Colonic mucosa (tissue), 4 donors: ENCODE measurements at regions not wholly inside any gene's neighbourhood (a gene's known extent, or its start where the extent isn't known, plus 50 kb on each side); places are given as distances from the start of the nearest gene placed in this dataset.

Experiments
- DNase-seq: peaks from one replicate; pipeline ENCODE4 v3.0.0-alpha.2; 2020
- H3K27ac ChIP-seq: fragments of 200-600 bp; one replicate; pipeline ENCODE4 v1.8.0; 2021
- H3K27me3 ChIP-seq: fragments of 200-600 bp; one replicate; pipeline ENCODE4 v1.8.0; 2021
- H3K36me3 ChIP-seq: fragments of 200-600 bp; one replicate; pipeline ENCODE4 v1.8.0; 2021
- H3K4me1 ChIP-seq: fragments of 200-600 bp; one replicate; pipeline ENCODE4 v1.8.0; 2021; ENCODE audit warnings: mild to moderate bottlenecking
- H3K4me3 ChIP-seq: fragments of 200-600 bp; one replicate; pipeline ENCODE4 v1.8.0; 2021
- H3K9ac ChIP-seq, 2 donors: one replicate each; pipeline ENCODE4 v1.7.0; 2013; ENCODE audit warnings: control low read depth in 2 of 2, low read depth in 2 of 2, low read length in 2 of 2
- H3K9me3 ChIP-seq: fragments of 200-600 bp; one replicate; pipeline ENCODE4 v1.8.0; 2021
- CTCF ChIP-seq: fragments of 200-600 bp; IDR thresholded peaks from one replicate; pipeline ENCODE4 v1.8.0; 2022; ENCODE audit warnings: antibody characterized with exemption, mild to moderate bottlenecking
- intact Hi-C: fragments of 100-400 bp; cut with DNase I; formaldehyde crosslinking; loops from one replicate; pipeline ENCODE4 v1.14.1; 2022
- donor health status: healthy.
- donor health status: DM: no; HTN: no; CAD: no.
- donor health status: DM: no; HTN: no; CAD: no.

- DNase-seq: no peak
- intact Hi-C loops: no loop called here
- Histone ChIP-seq H3K27me3 (no peaks in the 10 kb centered on the region), H3K4me3 (no peak overlapping the region), H3K9me3 (no peaks in the 10 kb centered on the region), H3K36me3 (no peaks in the 10 kb centered on the region), H3K27ac (no peak overlapping the region), H3K9ac (no peak overlapping the region), H3K4me1 (no peaks in the 10 kb centered on the region)
- TF ChIP-seq CTCF: no peak
Observed at GRCh38 chr1:182128502-182128901, 67.0 kb upstream of the ZNF648 start.

DNA sequence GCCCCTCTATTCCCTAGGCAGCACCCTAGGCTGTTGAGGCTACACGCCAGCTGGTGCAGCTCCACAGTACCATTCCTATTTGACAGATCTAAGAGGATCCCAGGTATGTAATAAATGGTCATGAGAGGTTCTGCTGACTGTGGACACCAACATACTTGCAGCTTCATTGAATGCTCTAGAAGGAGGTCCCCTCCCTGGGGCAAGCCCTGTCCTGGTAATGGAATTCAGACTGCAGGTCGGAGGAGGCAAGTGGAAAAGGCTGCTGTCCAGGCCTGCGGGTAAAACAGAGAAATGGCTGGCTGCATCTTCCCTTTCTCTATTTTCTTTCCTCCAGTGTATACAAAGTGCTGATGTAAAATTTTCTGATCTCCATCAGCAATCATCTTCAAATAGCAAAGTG, 66.1 kb upstream of the ZNF648 start:
- H3K9ac ChIP-seq: no peak overlapping the region
- intact Hi-C loops: no loop called here
- DNase-seq: no peak
- no peak for TF ChIP-seq CTCF
- no peak overlapping the region for H3K4me3 ChIP-seq
- H3K4me1 ChIP-seq: no peaks in the 10 kb centered on the region
- no peaks in the 10 kb centered on the region for H3K9me3 ChIP-seq
- no peaks in the 10 kb centered on the region for H3K36me3 ChIP-seq
- H3K27me3 ChIP-seq: no peaks in the 10 kb centered on the region
- H3K27ac ChIP-seq: no peak overlapping the region

- no peak for DNase-seq
- Histone ChIP-seq H3K4me3 (no peak overlapping the region), H3K27ac (no peak overlapping the region), H3K9me3 (no peaks in the 10 kb centered on the region), H3K27me3 (no peaks in the 10 kb centered on the region), H3K9ac (no peak overlapping the region), H3K36me3 (no peaks in the 10 kb centered on the region), H3K4me1 (no peaks in the 10 kb centered on the region)
- intact Hi-C loops: no loop called here
- TF ChIP-seq CTCF: no peak
Observed at GRCh38 chr1:182126272-182126800, 64.8 kb upstream of the ZNF648 start.

DNA sequence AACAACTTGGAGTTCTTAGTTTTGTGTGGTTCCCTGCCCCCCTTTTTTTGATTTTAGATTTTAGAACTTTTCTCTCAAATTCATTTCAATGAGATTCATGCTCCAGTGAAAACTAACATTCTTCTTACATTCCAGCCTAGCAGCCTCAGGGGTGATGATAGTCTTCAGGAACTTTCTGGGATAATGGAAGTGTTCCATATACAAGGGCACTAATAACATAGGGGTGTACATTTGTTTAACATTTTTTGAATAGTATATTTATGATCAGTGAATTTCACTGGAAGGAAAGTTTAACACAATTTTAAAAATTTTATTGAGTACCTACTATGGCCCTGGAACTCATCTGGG, 61.4 kb upstream of the ZNF648 start:
- DNase-seq: no peak
- H3K9me3 ChIP-seq: no peaks in the 10 kb centered on the region
- no peak overlapping the region for H3K27ac ChIP-seq
- no peak overlapping the region for H3K9ac ChIP-seq
- no peaks in the 10 kb centered on the region for H3K27me3 ChIP-seq
- H3K36me3 ChIP-seq: no peaks in the 10 kb centered on the region
- no peaks in the 10 kb centered on the region for H3K4me1 ChIP-seq
- no peak overlapping the region for H3K4me3 ChIP-seq
- TF ChIP-seq CTCF: no peak
- intact Hi-C loops: no loop called here

DNA sequence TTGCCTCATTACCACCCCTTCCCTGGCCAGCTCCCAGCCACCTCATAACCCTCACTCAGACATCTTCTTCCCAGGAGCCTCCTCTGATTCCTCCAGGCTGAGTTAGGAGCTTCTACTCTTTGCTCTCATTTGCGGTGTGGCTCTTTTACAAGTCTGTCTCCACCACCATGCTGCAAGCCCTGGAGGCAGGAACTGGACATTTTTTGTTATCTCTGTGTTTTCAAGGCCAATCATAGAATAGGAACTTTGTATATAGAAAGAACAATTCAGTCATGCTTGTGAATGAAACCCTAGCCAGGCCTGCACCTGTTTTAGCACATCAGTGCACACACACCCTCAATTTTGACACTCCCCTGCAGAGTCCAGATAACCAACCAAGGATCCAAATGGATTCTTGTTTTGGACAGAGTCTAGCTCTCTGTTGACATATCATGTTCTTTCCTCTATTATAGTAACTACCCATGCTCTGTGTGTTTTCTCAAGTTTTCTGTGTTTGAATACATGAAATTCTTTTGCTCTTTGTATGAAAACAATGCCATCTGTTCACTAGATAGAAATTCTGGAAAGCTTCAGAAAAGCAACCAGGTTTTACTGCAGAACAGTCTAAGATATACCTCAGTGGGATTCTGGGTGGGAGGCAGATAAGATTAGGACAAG, 60.9 kb upstream of the ZNF648 start:
- Histone ChIP-seq H3K4me1 (no peaks in the 10 kb centered on the region), H3K9me3 (no peaks in the 10 kb centered on the region), H3K36me3 (no peaks in the 10 kb centered on the region), H3K27me3 (no peaks in the 10 kb centered on the region), H3K4me3 (no peak overlapping the region), H3K9ac (no peak overlapping the region), H3K27ac (no peak overlapping the region)
- DNase-seq: no peak
- no peak for TF ChIP-seq CTCF
- intact Hi-C loops: no loop called here
